ENCODE measurements at regions not wholly inside any gene's neighbourhood (a gene's known extent, or its start where the extent isn't known, plus 50 kb on each side); places are given as distances from the start of the nearest gene placed in this dataset.
A peak's percentile ranks its signal among the peaks of the same experiment; 100 is the strongest.
"Not testable (repeated sequence)": the region's sequence is repeated elsewhere in the genome, so short reads cannot be mapped to it uniquely, and the experiment has no call there.

DNA sequence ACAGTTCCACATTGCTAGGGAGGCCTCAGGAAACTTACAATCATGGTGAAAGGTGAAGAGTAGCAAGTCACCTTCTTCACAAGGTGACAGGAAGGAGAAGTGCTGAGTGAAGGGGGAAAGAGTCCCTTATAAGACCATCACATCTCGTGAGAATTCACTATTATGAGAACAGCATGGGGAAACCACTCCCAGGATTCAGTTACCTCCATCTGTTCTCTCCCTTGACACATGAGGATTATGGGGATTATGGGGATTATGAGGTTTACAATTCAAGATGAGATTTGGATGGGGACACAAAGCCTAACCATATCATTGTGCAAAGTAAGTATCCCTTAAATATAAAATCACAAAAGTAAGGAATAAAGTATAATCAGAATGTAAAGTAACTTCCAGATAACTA is 375.9 kb upstream of the NAALADL2 start:
- Histone ChIP-seq H3K4me2 (ENCODE audit: extremely low read depth, insufficient read depth, low read length) (no peak overlapping the region), H3K27me3 (ENCODE audit: control insufficient read depth, insufficient read depth, low read length) (no peaks in the 10 kb centered on the region), H2AFZ (ENCODE audit: low read length) (no peak overlapping the region), H3K4me3 (replicated peaks in 1 of 4; ENCODE audit: control extremely low read depth in 1 of 4, insufficient read depth in 1 of 4, low read depth in 3 of 4, low read length in 4 of 4) (no peak overlapping the region), H4K20me1 (ENCODE audit: control insufficient read depth, extremely low read depth, insufficient read depth, low read length) (no peaks in the 10 kb centered on the region), H3K9me3 (ENCODE audit: control insufficient read depth, insufficient read depth, low read depth, low read length) (no peaks in the 10 kb centered on the region), H3K36me3 (ENCODE audit: control insufficient read depth, insufficient read depth, low read length) (no peaks in the 10 kb centered on the region), H3K4me1 (ENCODE audit: control insufficient read depth, extremely low read depth, insufficient read depth, low read length) (no peaks in the 10 kb centered on the region), H3K27ac (ENCODE audit: insufficient read depth, low read length) (no peak overlapping the region), H3K79me2 (ENCODE audit: control insufficient read depth, insufficient read depth, low read length) (no peaks in the 10 kb centered on the region), H3K9ac (ENCODE audit: insufficient read depth, low read length) (no peak overlapping the region)
- TF ChIP-seq EZH2 (IDR thresholded peaks at IDR 0.05; ENCODE audit: low read length, missing control alignments), result no peak
- TF ChIP-seq, protein P1, sequence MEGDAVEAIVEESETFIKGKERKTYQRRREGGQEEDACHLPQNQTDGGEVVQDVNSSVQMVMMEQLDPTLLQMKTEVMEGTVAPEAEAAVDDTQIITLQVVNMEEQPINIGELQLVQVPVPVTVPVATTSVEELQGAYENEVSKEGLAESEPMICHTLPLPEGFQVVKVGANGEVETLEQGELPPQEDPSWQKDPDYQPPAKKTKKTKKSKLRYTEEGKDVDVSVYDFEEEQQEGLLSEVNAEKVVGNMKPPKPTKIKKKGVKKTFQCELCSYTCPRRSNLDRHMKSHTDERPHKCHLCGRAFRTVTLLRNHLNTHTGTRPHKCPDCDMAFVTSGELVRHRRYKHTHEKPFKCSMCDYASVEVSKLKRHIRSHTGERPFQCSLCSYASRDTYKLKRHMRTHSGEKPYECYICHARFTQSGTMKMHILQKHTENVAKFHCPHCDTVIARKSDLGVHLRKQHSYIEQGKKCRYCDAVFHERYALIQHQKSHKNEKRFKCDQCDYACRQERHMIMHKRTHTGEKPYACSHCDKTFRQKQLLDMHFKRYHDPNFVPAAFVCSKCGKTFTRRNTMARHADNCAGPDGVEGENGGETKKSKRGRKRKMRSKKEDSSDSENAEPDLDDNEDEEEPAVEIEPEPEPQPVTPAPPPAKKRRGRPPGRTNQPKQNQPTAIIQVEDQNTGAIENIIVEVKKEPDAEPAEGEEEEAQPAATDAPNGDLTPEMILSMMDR (conservative IDR thresholded peaks at IDR 0.05 in 1 of 2, IDR thresholded peaks at IDR 0.05 in 1 of 2; ENCODE audit: low read depth in 1 of 2, low read length in 2 of 2), result no peak
- no peak for DNase-seq (ENCODE audit: low read depth in 2 of 2)

DNA sequence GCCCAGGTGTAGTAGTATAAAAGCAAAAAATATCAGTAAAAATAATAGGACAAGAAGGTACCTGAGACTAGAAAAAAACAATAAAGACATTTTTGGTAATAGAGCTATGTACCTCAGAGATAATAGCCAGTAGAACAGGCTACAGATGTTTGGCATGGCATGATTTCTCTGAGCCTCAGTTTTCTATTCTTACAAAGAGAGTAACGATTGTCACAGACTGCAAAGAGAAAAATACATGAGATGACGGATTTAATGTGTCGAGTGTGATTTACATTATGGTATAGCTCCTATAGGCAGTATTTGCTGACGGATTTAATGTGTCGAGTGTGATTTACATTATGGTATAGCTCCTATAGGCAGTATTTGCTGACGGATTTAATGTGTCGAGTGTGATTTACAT is 375.3 kb upstream of the NAALADL2 start:
- not testable (repeated sequence) for H4K20me1 ChIP-seq (ENCODE audit: control insufficient read depth, extremely low read depth, insufficient read depth, low read length); H3K36me3 ChIP-seq (ENCODE audit: control insufficient read depth, insufficient read depth, low read length); H3K9me3 ChIP-seq (ENCODE audit: control insufficient read depth, insufficient read depth, low read depth, low read length); DNase-seq (ENCODE audit: low read depth in 2 of 2); H2AFZ ChIP-seq (ENCODE audit: low read length); H3K4me2 ChIP-seq (ENCODE audit: extremely low read depth, insufficient read depth, low read length); H3K4me3 ChIP-seq (replicated peaks in 1 of 4; ENCODE audit: control extremely low read depth in 1 of 4, insufficient read depth in 1 of 4, low read depth in 3 of 4, low read length in 4 of 4); H3K27ac ChIP-seq (ENCODE audit: insufficient read depth, low read length); H3K9ac ChIP-seq (ENCODE audit: insufficient read depth, low read length); H3K79me2 ChIP-seq (ENCODE audit: control insufficient read depth, insufficient read depth, low read length); H3K27me3 ChIP-seq (ENCODE audit: control insufficient read depth, insufficient read depth, low read length); H3K4me1 ChIP-seq (ENCODE audit: control insufficient read depth, extremely low read depth, insufficient read depth, low read length)

GRCh38 chr3:174488527-174488926 is 370.6 kb upstream of the NAALADL2 start:
- no peaks in the 10 kb centered on the region for H3K36me3 ChIP-seq (ENCODE audit: control insufficient read depth, insufficient read depth, low read length)

More at GRCh38 chr3:174488527-174488926, 370.6 kb upstream of the NAALADL2 start:
- DNase-seq (ENCODE audit: low read depth in 2 of 2), result peak; percentile 40 to 76
- no peaks in the 10 kb centered on the region for H4K20me1 ChIP-seq (ENCODE audit: control insufficient read depth, extremely low read depth, insufficient read depth, low read length)
- no peak overlapping the region for H3K27ac ChIP-seq (ENCODE audit: insufficient read depth, low read length)
- H3K9me3 ChIP-seq (ENCODE audit: control insufficient read depth, insufficient read depth, low read depth, low read length), result no peaks in the 10 kb centered on the region
- no peaks in the 10 kb centered on the region for H3K79me2 ChIP-seq (ENCODE audit: control insufficient read depth, insufficient read depth, low read length)
- no peak overlapping the region for H3K4me2 ChIP-seq (ENCODE audit: extremely low read depth, insufficient read depth, low read length)
- H3K4me3 ChIP-seq (replicated peaks in 1 of 4; ENCODE audit: control extremely low read depth in 1 of 4, insufficient read depth in 1 of 4, low read depth in 3 of 4, low read length in 4 of 4), result no peak overlapping the region
- no peaks in the 10 kb centered on the region for H3K4me1 ChIP-seq (ENCODE audit: control insufficient read depth, extremely low read depth, insufficient read depth, low read length)
- H3K27me3 ChIP-seq (ENCODE audit: control insufficient read depth, insufficient read depth, low read length), result no peaks in the 10 kb centered on the region
- TF ChIP-seq, protein P1 (conservative IDR thresholded peaks at IDR 0.05 in 1 of 2, IDR thresholded peaks at IDR 0.05 in 1 of 2; ENCODE audit: low read depth in 1 of 2, low read length in 2 of 2), result no peak
- no peak for TF ChIP-seq EZH2 (IDR thresholded peaks at IDR 0.05; ENCODE audit: low read length, missing control alignments)
- H3K9ac ChIP-seq (ENCODE audit: insufficient read depth, low read length), result no peak overlapping the region
- no peak overlapping the region for H2AFZ ChIP-seq (ENCODE audit: low read length)

Measured in fibroblast of lung (primary cell).